SK-N-SH (cell line): ENCODE measurements at regions not wholly inside any gene's neighbourhood (a gene's known extent, or its start where the extent isn't known, plus 50 kb on each side); places are given as distances from the start of the nearest gene placed in this dataset.

Source experiments
- CTCF ChIA-PET: fragments of 300-600, 350-600 bp; formaldehyde crosslinking; extraction: SDS; loops from one replicate; lab custom pipeline; 2021; lab: Yijun Ruan, JAX
- POLR2A ChIA-PET: fragments of 350-600 bp; sonication (Branson Sonifier 250); formaldehyde crosslinking; extraction: SDS; loops from one replicate; lab custom pipeline; 2020; ENCODE audit warnings: antibody characterized with exemption, inconsistent platforms; lab: Yijun Ruan, JAX
- DNase-seq: peaks from one replicate; pipeline ENCODE4 v3.0.0; 2012
- H2AFZ ChIP-seq: fragments of 200-600 bp; sonication (generic); 2 replicates; pipeline ENCODE4 v1.8.1; 2016; ENCODE audit warnings: antibody characterized with exemption, mild to moderate bottlenecking, low read depth
- H3F3A ChIP-seq: fragments of 200-600 bp; sonication (generic); replicated peaks from 2 replicates; pipeline ENCODE3; 2016; ENCODE audit warnings: antibody characterized with exemption, mild to moderate bottlenecking; ENCODE audit not compliant: insufficient read depth
- H3K27ac ChIP-seq, 2 experiments: fragments of 200-500 bp in 1 of 2; fragments of 200-600 bp in 1 of 2; sonication (Bioruptor generic) in 1 of 2; sonication (generic), shearing (Covaris generic) in 1 of 2; 2 replicates each; pipeline versions ENCODE4 v1.5.1 to v1.6.1; 2014 to 2016; ENCODE audit warnings: low read depth in 2 of 2, inconsistent platforms in 1 of 2, low read length in 1 of 2, mild to moderate bottlenecking in 1 of 2, mixed read lengths in 1 of 2
- H3K27me3 ChIP-seq: fragments of 200-600 bp; sonication (generic), shearing (Covaris generic); 2 replicates; pipeline ENCODE4 v1.6.1; 2016; ENCODE audit warnings: mixed run types; ENCODE audit not compliant: insufficient read depth
- H3K36me3 ChIP-seq, 2 experiments: fragments of 200-500 bp in 1 of 2; fragments of 200-600 bp in 1 of 2; sonication (Bioruptor generic) in 1 of 2; sonication (generic) in 1 of 2; replicated peaks in 1 of 2; 2 replicates each; pipeline versions ENCODE3 to v1.5.1; 2014 to 2016; ENCODE audit warnings: low read length in 1 of 2, mild to moderate bottlenecking in 1 of 2; ENCODE audit not compliant: insufficient read depth in 2 of 2, control insufficient read depth in 1 of 2
- H3K4me1 ChIP-seq, 2 experiments: fragments of 200-500 bp in 1 of 2; fragments of 200-600 bp in 1 of 2; sonication (Bioruptor generic) in 1 of 2; sonication (generic), shearing (Covaris generic) in 1 of 2; 2 replicates each; pipeline versions ENCODE4 v1.5.1 to v1.6.1; 2014 to 2016; ENCODE audit warnings: low read depth in 1 of 2, low read length in 1 of 2, mixed run types in 1 of 2; ENCODE audit not compliant: insufficient read depth in 2 of 2, control insufficient read depth in 1 of 2
- H3K4me2 ChIP-seq: fragments of 200-600 bp; sonication (generic), shearing (Covaris generic); 2 replicates; pipeline ENCODE4 v1.6.1; 2017; ENCODE audit warnings: mixed run types
- H3K4me3 ChIP-seq, 2 experiments: fragments of 200-500 bp in 1 of 2; fragments of 200-600 bp in 1 of 2; sonication (Bioruptor generic) in 1 of 2; sonication (generic), shearing (Covaris generic) in 1 of 2; 2 replicates each; pipeline versions ENCODE4 v1.5.1 to v1.8.1; 2014 to 2016; ENCODE audit warnings: low read depth in 2 of 2, inconsistent platforms in 1 of 2, low read length in 1 of 2, mild to moderate bottlenecking in 1 of 2, mixed read lengths in 1 of 2, moderate library complexity in 1 of 2
- H3K79me2 ChIP-seq: fragments of 200-600 bp; sonication (generic); 2 replicates; pipeline ENCODE4 v1.8.1; 2017; ENCODE audit warnings: mild to moderate bottlenecking; ENCODE audit not compliant: insufficient read depth
- H3K9ac ChIP-seq: fragments of 200-600 bp; sonication (generic); 2 replicates; pipeline ENCODE4 v1.6.1; 2017; ENCODE audit warnings: mixed run types
- H3K9me2 ChIP-seq: fragments of 200-600 bp; sonication (generic); 2 replicates; pipeline ENCODE4 v1.6.1; 2017; ENCODE audit warnings: mixed run types
- H3K9me3 ChIP-seq: fragments of 200-600 bp; sonication (generic); 2 replicates; pipeline ENCODE4 v1.6.1; 2017; ENCODE audit warnings: mixed run types, mild to moderate bottlenecking, moderate library complexity
- H4K20me1 ChIP-seq: fragments of 200-600 bp; sonication (generic); 2 replicates; pipeline ENCODE4 v1.6.1; 2017; ENCODE audit warnings: mild to moderate bottlenecking, mixed run types; ENCODE audit not compliant: insufficient read depth
- CHD2 ChIP-seq: fragments of 150-350 bp; IDR thresholded peaks from 2 replicates; pipeline ENCODE4 v1.6.1; 2018; ENCODE audit warnings: low read length; ENCODE audit not compliant: partially characterized antibody
- CTCF ChIP-seq: fragments of 200-600 bp; sonication (generic); IDR thresholded peaks from 2 replicates; pipeline ENCODE4 v1.6.1; 2017; ENCODE audit warnings: antibody characterized with exemption, mild to moderate bottlenecking, moderate library complexity
- EP300 ChIP-seq, 2 experiments: IDR thresholded peaks; 2 replicates each; pipeline versions ENCODE4 v1.4.0 to v1.6.1; 2012; ENCODE audit warnings: borderline replicate concordance in 1 of 2, low read depth in 1 of 2, low read length in 1 of 2
- EZH2phosphoT487 ChIP-seq: fragments of 200-600 bp; sonication (generic); IDR thresholded peaks from 2 replicates; pipeline ENCODE4 v1.6.1; 2017; ENCODE audit warnings: low read depth, mixed run types, mild to moderate bottlenecking, antibody characterized with exemption, moderate library complexity, borderline replicate concordance
- FOSL2 ChIP-seq: IDR thresholded peaks from 2 replicates; pipeline ENCODE4 v1.4.0; 2012; ENCODE audit warnings: low read depth, mild to moderate bottlenecking, moderate library complexity, borderline replicate concordance
- FOXM1 ChIP-seq: IDR thresholded peaks from 2 replicates; pipeline ENCODE4 v1.4.0; 2012; ENCODE audit warnings: low read depth, mild to moderate bottlenecking
- JUND ChIP-seq: IDR thresholded peaks from 2 replicates; pipeline ENCODE4 v1.4.0; 2012
- NRF1 ChIP-seq: IDR thresholded peaks from 2 replicates; pipeline ENCODE4 v1.6.1; 2012; ENCODE audit warnings: low read depth, mild to moderate bottlenecking, low read length
- PBX3 ChIP-seq: IDR thresholded peaks from 2 replicates; pipeline ENCODE4; 2012
- POLR2AphosphoS5 ChIP-seq: IDR thresholded peaks from 2 replicates; pipeline ENCODE4 v1.6.1; 2012; ENCODE audit warnings: low read depth, low read length
- RAD21 ChIP-seq: IDR thresholded peaks from 2 replicates; pipeline ENCODE4 v1.6.1; 2012; ENCODE audit warnings: mild to moderate bottlenecking, low read length
- RCOR1 ChIP-seq: fragments of 150-350 bp; IDR thresholded peaks from 2 replicates; pipeline ENCODE4 v1.6.1; 2017; ENCODE audit warnings: antibody characterized with exemption, low read length
- REST ChIP-seq: IDR thresholded peaks from 2 replicates; pipeline ENCODE4 v1.6.1; 2012; ENCODE audit warnings: mild to moderate bottlenecking, low read depth, low read length, moderate library complexity
- RXRA ChIP-seq: IDR thresholded peaks from 2 replicates; pipeline ENCODE4 v1.4.0; 2012; ENCODE audit warnings: low read depth, mild to moderate bottlenecking, borderline replicate concordance
- TCF12 ChIP-seq: IDR thresholded peaks from 2 replicates; pipeline ENCODE4 v1.4.0; 2012
- USF1 ChIP-seq: IDR thresholded peaks from 2 replicates; pipeline ENCODE4 v1.4.0; 2012; ENCODE audit warnings: low read depth, borderline replicate concordance
- WGBS: methylation state at CpG from one replicate; pipeline ENCODE4 v1.1.6; 2017; ENCODE audit warnings: low lambda C conversion rate; 5-methylcytosine and 5-hydroxymethylcytosine counted together

GRCh38 chr16:35687071-35687470 lies 2227.7 kb downstream of the TP53TG3F start:
- no peak overlapping the region for H2AFZ ChIP-seq
- TF ChIP-seq NRF1 (no peak), TCF12 (no peak), REST (no peak), PBX3 (no peak), EP300 (IDR thresholded peaks at IDR 0.05; ENCODE audit: borderline replicate concordance in 1 of 2, low read depth in 1 of 2, low read length in 1 of 2) (no peak), CHD2 (no peak), POLR2AphosphoS5 (no peak), FOXM1 (no peak), RCOR1 (no peak), CTCF (no peak), RAD21 (no peak), RXRA (no peak)
- TF ChIP-seq, all 33 proteins: peak for 0
- Histone ChIP-seq H3K79me2 (no peaks in the 10 kb centered on the region), H3K9me2 (no peaks in the 10 kb centered on the region), H3F3A (no peaks in the 10 kb centered on the region), H3K4me1 (no peaks in the 10 kb centered on the region), H3K9me3 (no peaks in the 10 kb centered on the region), H3K27me3 (no peaks in the 10 kb centered on the region), H3K36me3 (no peaks in the 10 kb centered on the region), H3K4me3 (no peak overlapping the region), H3K4me2 (no peak overlapping the region), H4K20me1 (no peaks in the 10 kb centered on the region), H3K27ac (no peak overlapping the region), H3K9ac (no peak overlapping the region)
- CTCF ChIA-PET = no interaction called here
- DNase-seq = no peak
- WGBS = 0% methylated on average over 4 of the region's 7 CpGs
- POLR2A ChIA-PET = no interaction called here

- Histone ChIP-seq H3K36me3 (no peaks in the 10 kb centered on the region), H3F3A (no peaks in the 10 kb centered on the region)
- TF ChIP-seq EZH2phosphoT487 (no peak), USF1 (no peak), FOSL2 (no peak), FOXM1 (no peak), JUND (no peak)
- TF ChIP-seq, all 33 proteins: peak for 0
- no peaks in the 10 kb centered on the region for H3K4me1 ChIP-seq
- H3K79me2 ChIP-seq = no peaks in the 10 kb centered on the region
- ChIA-PET CTCF (no interaction called here), POLR2A (no interaction called here)
- no peak overlapping the region for H2AFZ ChIP-seq
- H3K27ac ChIP-seq = no peak overlapping the region
- no peaks in the 10 kb centered on the region for H4K20me1 ChIP-seq
- H3K9me3 ChIP-seq = no peaks in the 10 kb centered on the region
- H3K4me3 ChIP-seq = no peak overlapping the region
- H3K9ac ChIP-seq = no peak overlapping the region
- H3K4me2 ChIP-seq = no peak overlapping the region
- DNase-seq = no peak
- no peaks in the 10 kb centered on the region for H3K9me2 ChIP-seq
- WGBS = 14% methylated on average over 3 of the region's 5 CpGs
- H3K27me3 ChIP-seq = no peaks in the 10 kb centered on the region
Observed at GRCh38 chr16:35687781-35688180, 2228.4 kb downstream of the TP53TG3F start.
